ENCODE measurements at regions not wholly inside any gene's neighbourhood (a gene's known extent, or its start where the extent isn't known, plus 50 kb on each side); places are given as distances from the start of the nearest gene placed in this dataset.

GRCh38 chr10:52636874-52637273 lies 135.7 kb downstream of the MBL2 start:
- TF ChIP-seq EZH2 (IDR thresholded peaks at IDR 0.05; ENCODE audit: borderline replicate concordance, low read length): no peak
- TF ChIP-seq CTCF (IDR thresholded peaks at IDR 0.05; ENCODE audit: low read length): no peak
